ENCODE measurements at regions not wholly inside any gene's neighbourhood (a gene's known extent, or its start where the extent isn't known, plus 50 kb on each side); places are given as distances from the start of the nearest gene placed in this dataset.
"Not testable (repeated sequence)": the region's sequence is repeated elsewhere in the genome, so short reads cannot be mapped to it uniquely, and the experiment has no call there.

GRCh38 chr10:130707389-130707979 is 571.3 kb downstream of the GLRX3 start:
- DNase-seq: no peak

GRCh38 chr10:130708465-130709070 is 572.4 kb downstream of the GLRX3 start:
- DNase-seq: no peak

- DNase-seq: no peak
Measured at GRCh38 chr10:130709415-130709814, 573.2 kb downstream of the GLRX3 start.

GRCh38 chr10:130711072-130711471 is 574.9 kb downstream of the GLRX3 start:
- no peak for DNase-seq

GRCh38 chr10:130713135-130713534 is 576.9 kb downstream of the GLRX3 start:
- no peak for DNase-seq

- no peak for DNase-seq
Measured at GRCh38 chr10:130713731-130714130, 577.5 kb downstream of the GLRX3 start.

GRCh38 chr10:130714742-130715467 is 578.7 kb downstream of the GLRX3 start:
- no peak for DNase-seq

GRCh38 chr10:130715686-130716670 is 579.8 kb downstream of the GLRX3 start:
- DNase-seq: no peak

GRCh38 chr10:130717083-130717482 is 580.9 kb downstream of the GLRX3 start:
- no peak for DNase-seq

GRCh38 chr10:130718744-130719447 is 582.7 kb downstream of the GLRX3 start:
- DNase-seq: not testable (repeated sequence)

GRCh38 chr10:130719448-130719752 is 583.2 kb downstream of the GLRX3 start:
- DNase-seq: no peak

GRCh38 chr10:130720235-130720634 is 584.0 kb downstream of the GLRX3 start:
- no peak for DNase-seq

GRCh38 chr10:130721971-130722370 is 585.8 kb downstream of the GLRX3 start:
- DNase-seq: no peak

- no peak for DNase-seq
Measured at GRCh38 chr10:130723704-130724103, 587.5 kb downstream of the GLRX3 start.

- no peak for DNase-seq
Measured at GRCh38 chr10:130725474-130725970, 586.0 kb downstream of the TCERG1L start.

- no peak for DNase-seq
Measured at GRCh38 chr10:130726996-130727725, 584.4 kb downstream of the TCERG1L start.

- no peak for DNase-seq
Measured at GRCh38 chr10:130727766-130728490, 583.6 kb downstream of the TCERG1L start.

GRCh38 chr10:130728531-130729215 is 582.8 kb downstream of the TCERG1L start:
- DNase-seq: no peak

- no peak for DNase-seq
Measured at GRCh38 chr10:130729876-130730275, 581.6 kb downstream of the TCERG1L start.

GRCh38 chr10:130737186-130737585 is 574.3 kb downstream of the TCERG1L start:
- DNase-seq: no peak

Data from CD4-positive, alpha-beta T cell treated with Interleukin-15 for 1 hour (primary cell).